H1 (cell line): ENCODE measurements at regions not wholly inside any gene's neighbourhood (a gene's known extent, or its start where the extent isn't known, plus 50 kb on each side); places are given as distances from the start of the nearest gene placed in this dataset.

ENCODE experiments used
- CTCF ChIA-PET: fragments of 300-600 bp; sonication (Branson Sonifier 250); formaldehyde crosslinking; loops from one replicate; lab custom pipeline; 2021; ENCODE audit not compliant: partially characterized antibody; lab: Charles Lee
- POLR2A ChIA-PET: fragments of 300-600 bp; sonication (Branson Sonifier 250); formaldehyde crosslinking; loops from one replicate; lab custom pipeline; 2021; ENCODE audit warnings: inconsistent platforms; ENCODE audit not compliant: partially characterized antibody; lab: Charles Lee
- DNase-seq, 2 experiments: peaks; one replicate each; pipeline versions ENCODE4 v3.0.0 to v3.0.0-alpha.2; 2010 to 2022; ENCODE audit warnings: low spot score in 2 of 2, low read depth in 1 of 2, mixed read lengths in 1 of 2
- FAIRE-seq: peaks from 2 replicates; lab custom pipeline; 2011; peaks lifted over from hg19 to GRCh38; lab: Jason Lieb, UNC
- H2AFZ ChIP-seq: 2 replicates; pipeline ENCODE4 v1.8.1; 2012; ENCODE audit warnings: low read length, inconsistent platforms
- H2AK5ac ChIP-seq: 2 replicates; pipeline ENCODE4 v1.6.1; 2013; ENCODE audit warnings: low read depth, low read length
- H2BK120ac ChIP-seq: replicated peaks from 2 replicates; pipeline ENCODE3; 2013; ENCODE audit warnings: low read depth, low read length, inconsistent platforms
- H2BK12ac ChIP-seq: 2 replicates; pipeline ENCODE4 v1.6.1; 2013; ENCODE audit warnings: low read depth, low read length
- H2BK15ac ChIP-seq: 2 replicates; pipeline ENCODE4 v1.6.1; 2013; ENCODE audit warnings: low read length
- H2BK20ac ChIP-seq: 2 replicates; pipeline ENCODE4 v1.6.1; 2013; ENCODE audit warnings: low read length
- H2BK5ac ChIP-seq: 2 replicates; pipeline ENCODE4 v1.6.1; 2013; ENCODE audit warnings: low read depth, low read length
- H3K14ac ChIP-seq: 2 replicates; pipeline ENCODE4 v1.6.1; 2013; ENCODE audit warnings: inconsistent platforms; ENCODE audit not compliant: insufficient read length
- H3K18ac ChIP-seq: 2 replicates; pipeline ENCODE4 v1.6.1; 2013; ENCODE audit warnings: low read length; ENCODE audit errors: extremely low read depth
- H3K23ac ChIP-seq: 2 replicates; pipeline ENCODE4 v1.6.1; 2013; ENCODE audit warnings: inconsistent platforms; ENCODE audit not compliant: insufficient read length
- H3K23me2 ChIP-seq: 2 replicates; pipeline ENCODE4 v1.6.1; 2013; ENCODE audit warnings: low read depth, low read length
- H3K27ac ChIP-seq: 2 replicates; pipeline ENCODE4 v1.6.1; 2011; ENCODE audit warnings: low read depth, low read length, inconsistent platforms
- H3K27me3 ChIP-seq, 4 experiments: replicated peaks in 1 of 4; 1 replicate in 1 of 4; 2 replicates in 3 of 4; pipeline versions ENCODE4 v1.6.1 to v1.8.1; 2011 to 2013; ENCODE audit warnings: low read length in 3 of 4, mild to moderate bottlenecking in 3 of 4, inconsistent platforms in 2 of 4, mixed read lengths in 2 of 4, moderate library complexity in 1 of 4; ENCODE audit not compliant: control insufficient read depth in 3 of 4, insufficient read depth in 3 of 4; ENCODE audit errors: extremely low read depth in 1 of 4
- H3K36me3 ChIP-seq, 4 experiments: 2 replicates each; pipeline versions ENCODE4 v1.6.1 to v1.8.1; 2011 to 2013; ENCODE audit warnings: mild to moderate bottlenecking in 4 of 4, low read length in 3 of 4, moderate library complexity in 2 of 4, control low read depth in 1 of 4, inconsistent platforms in 1 of 4; ENCODE audit not compliant: insufficient read depth in 4 of 4, control insufficient read depth in 2 of 4
- H3K4ac ChIP-seq: replicated peaks from 2 replicates; pipeline ENCODE3; 2013; ENCODE audit warnings: low read length, low read depth, mixed read lengths, inconsistent platforms; ENCODE audit not compliant: insufficient read length
- H3K4me1 ChIP-seq, 4 experiments: replicated peaks in 1 of 4; 1 replicate in 1 of 4; 2 replicates in 3 of 4; pipeline versions ENCODE4 v1.6.1 to v1.8.1; 2011 to 2013; ENCODE audit warnings: low read length in 3 of 4, inconsistent platforms in 2 of 4, mixed read lengths in 1 of 4; ENCODE audit not compliant: insufficient read depth in 4 of 4, control insufficient read depth in 3 of 4
- H3K4me2 ChIP-seq, 2 experiments: 2 replicates each; pipeline versions ENCODE4 v1.6.1 to v1.8.1; 2011 to 2013; ENCODE audit warnings: low read depth in 2 of 2, low read length in 2 of 2, control low read depth in 1 of 2, inconsistent platforms in 1 of 2, mild to moderate bottlenecking in 1 of 2; ENCODE audit not compliant: insufficient read depth in 1 of 2
- H3K4me3 ChIP-seq, 4 experiments: fragments of 200-600, 300-600 bp in 1 of 4; sonication (generic), shearing (Covaris generic), sonication (Bioruptor Twin) in 1 of 4; 2 replicates each; pipeline versions ENCODE4 v1.5.1 to v1.8.1; 2011 to 2016; ENCODE audit warnings: low read length in 4 of 4, low read depth in 3 of 4, control low read depth in 2 of 4, inconsistent platforms in 2 of 4, mild to moderate bottlenecking in 2 of 4, mixed read lengths in 1 of 4, moderate library complexity in 1 of 4; ENCODE audit not compliant: insufficient read depth in 2 of 4; ENCODE audit errors: extremely low read depth in 1 of 4
- H3K56ac ChIP-seq: replicated peaks from 2 replicates; pipeline ENCODE3; 2013; ENCODE audit warnings: low read depth, mild to moderate bottlenecking, mixed read lengths, low read length, inconsistent platforms; ENCODE audit not compliant: insufficient read length
- H3K79me1 ChIP-seq: 2 replicates; pipeline ENCODE4 v1.6.1; 2013; ENCODE audit warnings: low read depth, low read length, control low read depth
- H3K79me2 ChIP-seq, 2 experiments: 2 replicates each; pipeline versions ENCODE4 v1.6.1 to v1.8.1; 2012 to 2013; ENCODE audit warnings: low read length in 2 of 2, mild to moderate bottlenecking in 2 of 2, inconsistent platforms in 1 of 2; ENCODE audit not compliant: insufficient read depth in 2 of 2, control insufficient read depth in 1 of 2
- H3K9ac ChIP-seq, 4 experiments: replicated peaks in 1 of 4; 1 replicate in 1 of 4; 2 replicates in 3 of 4; pipeline versions ENCODE4 v1.6.1 to v1.8.1; 2011 to 2013; ENCODE audit warnings: low read depth in 3 of 4, low read length in 3 of 4, control low read depth in 2 of 4, mild to moderate bottlenecking in 2 of 4, moderate library complexity in 2 of 4, inconsistent platforms in 1 of 4; ENCODE audit errors: extremely low read depth in 1 of 4
- H3K9me3 ChIP-seq, 2 experiments: 2 replicates each; pipeline versions ENCODE4 v1.6.1 to v1.8.1; 2012 to 2013; ENCODE audit warnings: mild to moderate bottlenecking in 2 of 2, moderate library complexity in 2 of 2, control low read depth in 1 of 2, inconsistent platforms in 1 of 2, low read depth in 1 of 2, low read length in 1 of 2, mixed read lengths in 1 of 2; ENCODE audit not compliant: insufficient read depth in 2 of 2
- H4K20me1 ChIP-seq, 2 experiments: replicated peaks in 1 of 2; 2 replicates each; pipeline versions ENCODE3 to v1.8.1; 2011 to 2013; ENCODE audit warnings: inconsistent platforms in 2 of 2, low read length in 2 of 2, mild to moderate bottlenecking in 1 of 2; ENCODE audit not compliant: insufficient read depth in 2 of 2, control insufficient read depth in 1 of 2
- H4K5ac ChIP-seq: 2 replicates; pipeline ENCODE4 v1.6.1; 2013; ENCODE audit warnings: low read length, low read depth, mixed read lengths, inconsistent platforms; ENCODE audit not compliant: insufficient read length
- H4K8ac ChIP-seq: 2 replicates; pipeline ENCODE4 v1.8.0; 2013; ENCODE audit warnings: mild to moderate bottlenecking, moderate library complexity, low read length, inconsistent platforms; ENCODE audit not compliant: insufficient read depth; ENCODE audit errors: extremely low read depth
- H4K91ac ChIP-seq: replicated peaks from 2 replicates; pipeline ENCODE3; 2013; ENCODE audit warnings: low read length, mixed read lengths, inconsistent platforms; ENCODE audit not compliant: insufficient read length
- ATF3 ChIP-seq: IDR thresholded peaks from 2 replicates; pipeline ENCODE4 v1.6.1; 2011; ENCODE audit warnings: low read depth, mild to moderate bottlenecking, low read length; ENCODE audit not compliant: insufficient read depth
- BCL11A ChIP-seq, 2 experiments: IDR thresholded peaks; one replicate each; pipeline ENCODE4 v1.6.1; 2011; ENCODE audit warnings: low read depth in 2 of 2, low read length in 2 of 2, mild to moderate bottlenecking in 2 of 2
- CBX8 ChIP-seq: fragments of 300-800, 300-1000 bp; sonication (generic); IDR thresholded peaks from 2 replicates; pipeline ENCODE4 v1.7.1; 2016; ENCODE audit warnings: low read depth, low read length, borderline replicate concordance
- CEBPB ChIP-seq: IDR thresholded peaks from 2 replicates; pipeline ENCODE4 v1.6.1; 2012; ENCODE audit warnings: low read depth, low read length
- CREB1 ChIP-seq: IDR thresholded peaks from 2 replicates; pipeline ENCODE4 v1.6.1; 2012; ENCODE audit warnings: inconsistent platforms
- EZH2 ChIP-seq: fragments of 200-600 bp; sonication (generic); IDR thresholded peaks from 2 replicates; pipeline ENCODE4 v1.7.1; 2012; ENCODE audit warnings: low read depth, mild to moderate bottlenecking, moderate library complexity, low read length, inconsistent platforms; ENCODE audit not compliant: severe bottlenecking
- GABPA ChIP-seq: IDR thresholded peaks from 2 replicates; pipeline ENCODE4 v1.6.1; 2011; ENCODE audit warnings: mild to moderate bottlenecking, low read length, moderate library complexity, borderline replicate concordance; ENCODE audit not compliant: insufficient read depth
- KDM1A ChIP-seq: fragments of 200-600, 300-600 bp; sonication (generic); IDR thresholded peaks from 2 replicates; pipeline ENCODE4 v1.7.1; 2016; ENCODE audit warnings: mild to moderate bottlenecking, low read length, borderline replicate concordance
- KDM5A ChIP-seq: fragments of 200-600 bp; IDR thresholded peaks from 2 replicates; pipeline ENCODE4 v1.7.1; 2012; ENCODE audit warnings: mild to moderate bottlenecking, low read length, inconsistent platforms, mixed read lengths
- NANOG ChIP-seq: IDR thresholded peaks from 2 replicates; pipeline ENCODE4 v1.6.1; 2011; ENCODE audit warnings: low read length, low read depth, mild to moderate bottlenecking, inconsistent platforms; ENCODE audit not compliant: insufficient read depth, poor library complexity, severe bottlenecking
- SIN3A ChIP-seq, 2 experiments: IDR thresholded peaks in 1 of 2; conservative IDR thresholded peaks in 1 of 2; 2 replicates each; pipeline ENCODE4 v1.6.1; 2011 to 2012; ENCODE audit warnings: low read length in 2 of 2, improper control_type of control experiment in 1 of 2, low read depth in 1 of 2, mild to moderate bottlenecking in 1 of 2
- SUZ12 ChIP-seq: fragments of 200-600 bp; sonication (generic); IDR thresholded peaks from 2 replicates; pipeline ENCODE4 v1.6.1; 2012; ENCODE audit warnings: mild to moderate bottlenecking, inconsistent platforms, low read length, moderate library complexity, mixed read lengths
- USF2 ChIP-seq: IDR thresholded peaks from 2 replicates; pipeline ENCODE4 v1.6.1; 2011; ENCODE audit warnings: low read length, improper control_type of control experiment
- WGBS, 2 experiments: shearing (Covaris generic) in 1 of 2; methylation state at CpG; one replicate each; pipeline versions ENCODE4 v1.1.6 to v1.1.7; 2013 to 2015; ENCODE audit warnings: low lambda C conversion rate in 2 of 2, mixed read lengths in 2 of 2, inconsistent platforms in 1 of 2, low coverage in 1 of 2, missing lambda C conversion rate in 1 of 2; ENCODE audit not compliant: insufficient replicate concordance in 2 of 2, insufficient coverage in 1 of 2, insufficient read length in 1 of 2; ENCODE audit errors: extremely low coverage in 1 of 2, missing lambda C conversion rate in 1 of 2; 5-methylcytosine and 5-hydroxymethylcytosine counted together

- DNase-seq: no peak
- Histone ChIP-seq H3K36me3 (no peaks in the 10 kb centered on the region), H3K23ac (no peak overlapping the region), H2BK120ac (no peak overlapping the region), H2BK12ac (no peak overlapping the region), H4K5ac (no peak overlapping the region), H2BK15ac (no peak overlapping the region), H3K23me2 (no peaks in the 10 kb centered on the region), H3K27me3 (no peaks in the 10 kb centered on the region), H3K18ac (no peak overlapping the region), H2BK20ac (no peak overlapping the region), H4K91ac (no peak overlapping the region), H3K79me2 (no peaks in the 10 kb centered on the region), H2AK5ac (no peak overlapping the region), H4K20me1 (no peaks in the 10 kb centered on the region), H3K4me1 (no peaks in the 10 kb centered on the region; a peak in 1 of 7 replicates), H3K56ac (no peak overlapping the region), H3K79me1 (no peaks in the 10 kb centered on the region), H3K27ac (no peak overlapping the region), H3K4me2 (no peak overlapping the region), H3K4me3 (no peak overlapping the region), H2AFZ (no peak overlapping the region), H3K14ac (no peak overlapping the region), H2BK5ac (no peak overlapping the region), H3K9ac (no peak overlapping the region), H3K4ac (no peak overlapping the region), H3K9me3 (peaks cover 4 to 5% of the 10 kb centered on the region in 2 experiments; a peak in 1 of 4 replicates), H4K8ac (no peak overlapping the region)
- CTCF ChIA-PET: interaction anchor here (0.7 to 1.8 kb wide), 2 partner anchors 14 to 77 kb away, joined by 3 to 7 read pairs; no protein-coding TSS in a partner anchor
- 77% methylated on average over 4 of the region's 4 CpGs; no CpG with 5 or more reads in 1 of the 2 experiments for WGBS, 2 experiments
- POLR2A ChIA-PET: no interaction called here
- FAIRE-seq: no peak
- TF ChIP-seq USF2 (no peak), KDM5A (no peak), CBX8 (no peak), CREB1 (no peak), KDM1A (no peak), EZH2 (no peak), CEBPB (no peak), SUZ12 (no peak), ATF3 (no peak), GABPA (no peak), BCL11A (IDR thresholded peaks at IDR 0.05; ENCODE audit: low read depth in 2 of 2, low read length in 2 of 2) (no peak), NANOG (no peak), SIN3A (conservative IDR thresholded peaks at IDR 0.05 in 1 of 2, IDR thresholded peaks at IDR 0.05 in 1 of 2; ENCODE audit: low read depth in 1 of 2, low read length in 2 of 2) (no peak)
Observed at GRCh38 chr1:90100566-90100965, 105.7 kb downstream of the ZNF326 start.
